ENCODE measurements at regions not wholly inside any gene's neighbourhood (a gene's known extent, or its start where the extent isn't known, plus 50 kb on each side); places are given as distances from the start of the nearest gene placed in this dataset.
"Not testable (repeated sequence)": the region's sequence is repeated elsewhere in the genome, so short reads cannot be mapped to it uniquely, and the experiment has no call there.

DNA sequence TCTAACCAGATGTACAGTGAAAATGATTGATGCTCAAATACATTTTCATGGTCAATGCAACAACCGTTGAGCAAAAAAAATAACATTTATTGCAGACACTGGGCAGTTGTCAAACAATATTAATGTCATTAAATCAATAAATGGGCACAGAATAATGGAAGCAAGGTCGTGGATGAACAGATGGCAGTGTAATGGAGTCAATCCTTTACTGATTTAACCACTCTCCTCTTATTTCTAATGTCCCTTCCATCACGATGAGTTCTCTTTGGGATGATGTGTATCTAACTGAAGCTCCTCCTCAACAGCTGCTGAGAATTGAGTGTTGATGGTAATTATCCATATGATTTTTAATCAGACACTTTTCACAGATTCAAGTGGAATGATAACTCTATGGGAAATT lies 114.9 kb upstream of the ZNF658 start:
- intact Hi-C loops (cut with DNase I); H3K36me3 ChIP-seq; DNase-seq; H3K27me3 ChIP-seq; H3K4me1 ChIP-seq; H3K9me3 ChIP-seq; H3K27ac ChIP-seq; H3K4me3 ChIP-seq: not testable (repeated sequence)
- WGBS, 2 donors: 59 to 70% methylated on average over 3 of the region's 3 CpGs

DNA sequence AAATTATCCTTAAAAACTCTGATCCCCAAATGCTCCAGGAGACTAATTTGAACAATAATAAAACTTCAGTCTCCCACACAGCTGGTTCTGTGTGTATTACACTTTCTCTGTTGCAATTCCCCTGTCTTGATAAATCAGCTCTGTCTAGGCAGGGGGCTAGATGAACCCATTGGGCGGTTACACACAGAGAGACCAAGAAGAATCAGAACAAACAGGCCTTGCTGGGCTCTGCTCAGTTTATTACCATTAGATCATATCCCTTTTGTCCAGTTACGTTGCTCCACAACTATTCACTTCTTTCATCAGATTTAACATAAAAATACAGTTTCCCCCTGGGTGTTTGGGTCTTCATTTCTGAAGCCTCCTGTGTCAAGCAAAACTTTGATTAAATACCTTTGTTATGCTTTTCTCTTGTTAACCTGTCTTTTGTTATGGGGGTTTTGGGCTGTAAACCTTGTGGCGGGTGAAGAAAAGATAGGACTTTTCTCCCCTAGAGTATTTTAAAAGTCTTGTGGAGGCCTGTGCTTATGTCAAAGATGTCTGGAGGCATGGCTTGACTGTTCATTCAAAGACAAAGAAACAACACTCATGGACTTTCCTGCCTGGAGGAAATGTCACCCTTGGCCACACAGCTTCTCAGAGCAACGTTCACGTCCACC lies 109.3 kb upstream of the ZNF658 start:
- H3K27me3 ChIP-seq; H3K9me3 ChIP-seq; intact Hi-C loops (cut with DNase I); H3K4me1 ChIP-seq; H3K27ac ChIP-seq; H3K4me3 ChIP-seq; H3K36me3 ChIP-seq; DNase-seq: not testable (repeated sequence)
- 85 to 92% methylated on average over 1 of the region's 5 CpGs for WGBS, 2 donors

DNA sequence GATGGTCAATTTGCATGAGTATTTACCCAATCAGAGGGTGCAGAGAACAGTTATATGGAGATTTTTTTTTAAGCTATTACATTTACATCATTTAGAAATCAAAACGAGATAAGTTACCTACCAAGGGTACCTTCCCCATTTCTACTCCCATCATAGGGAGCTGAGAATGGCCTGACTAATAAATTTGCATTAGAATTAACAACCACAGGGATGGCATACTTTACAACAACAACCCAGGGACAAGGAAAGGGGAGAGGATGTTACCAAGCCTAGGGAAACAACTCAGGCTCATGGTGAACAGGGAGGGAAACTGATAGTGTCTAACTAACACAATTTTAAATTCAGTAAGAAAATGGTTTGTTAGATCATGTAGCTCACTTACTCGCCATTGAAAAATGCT lies 105.8 kb upstream of the ZNF658 start:
- H3K4me1 ChIP-seq; H3K9me3 ChIP-seq; H3K4me3 ChIP-seq; H3K36me3 ChIP-seq; intact Hi-C loops (cut with DNase I); H3K27ac ChIP-seq; DNase-seq; H3K27me3 ChIP-seq: not testable (repeated sequence)
- WGBS, 2 donors: 17 to 23% methylated on average over 1 of the region's 2 CpGs

DNA sequence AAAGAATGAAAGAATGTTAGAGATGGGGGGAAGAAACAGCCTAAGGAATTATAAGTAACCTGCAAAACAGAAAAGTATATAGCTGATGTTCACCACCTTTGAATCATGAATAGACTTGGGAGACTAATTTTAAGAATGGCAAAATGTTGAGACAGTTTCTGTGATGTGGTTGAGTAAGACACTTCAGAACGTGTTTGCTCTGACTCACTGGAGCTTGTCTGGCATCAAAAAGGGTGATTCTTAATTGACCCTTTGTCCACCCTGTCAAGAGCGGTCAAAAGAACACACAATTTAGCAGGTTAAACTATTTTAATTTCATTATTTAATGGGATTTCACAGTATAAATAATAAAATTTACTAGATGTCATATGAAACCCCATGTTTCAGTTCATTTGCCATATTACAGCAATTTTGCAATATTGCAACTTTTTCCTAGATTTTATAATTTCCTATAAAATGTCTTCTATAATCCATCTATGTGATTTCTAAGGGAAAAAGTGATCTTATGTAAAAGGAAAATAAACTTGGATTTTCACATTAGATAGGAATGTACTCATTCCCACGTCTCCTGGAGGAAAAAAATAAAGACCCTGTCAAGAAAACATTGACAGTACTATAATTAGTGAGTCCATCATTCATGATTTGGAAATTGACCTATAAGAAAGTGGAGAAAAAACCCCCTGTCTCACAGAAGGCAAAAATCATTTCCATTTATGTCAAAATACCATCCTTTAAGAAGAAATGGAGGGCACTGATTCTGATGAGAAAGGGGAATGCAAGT lies 104.6 kb upstream of the ZNF658 start:
- DNase-seq; H3K4me1 ChIP-seq; intact Hi-C loops (cut with DNase I); H3K27ac ChIP-seq; H3K9me3 ChIP-seq; H3K27me3 ChIP-seq; H3K4me3 ChIP-seq; H3K36me3 ChIP-seq: not testable (repeated sequence)
- 61 to 88% methylated on average over 2 of the region's 3 CpGs for WGBS, 2 donors

DNA sequence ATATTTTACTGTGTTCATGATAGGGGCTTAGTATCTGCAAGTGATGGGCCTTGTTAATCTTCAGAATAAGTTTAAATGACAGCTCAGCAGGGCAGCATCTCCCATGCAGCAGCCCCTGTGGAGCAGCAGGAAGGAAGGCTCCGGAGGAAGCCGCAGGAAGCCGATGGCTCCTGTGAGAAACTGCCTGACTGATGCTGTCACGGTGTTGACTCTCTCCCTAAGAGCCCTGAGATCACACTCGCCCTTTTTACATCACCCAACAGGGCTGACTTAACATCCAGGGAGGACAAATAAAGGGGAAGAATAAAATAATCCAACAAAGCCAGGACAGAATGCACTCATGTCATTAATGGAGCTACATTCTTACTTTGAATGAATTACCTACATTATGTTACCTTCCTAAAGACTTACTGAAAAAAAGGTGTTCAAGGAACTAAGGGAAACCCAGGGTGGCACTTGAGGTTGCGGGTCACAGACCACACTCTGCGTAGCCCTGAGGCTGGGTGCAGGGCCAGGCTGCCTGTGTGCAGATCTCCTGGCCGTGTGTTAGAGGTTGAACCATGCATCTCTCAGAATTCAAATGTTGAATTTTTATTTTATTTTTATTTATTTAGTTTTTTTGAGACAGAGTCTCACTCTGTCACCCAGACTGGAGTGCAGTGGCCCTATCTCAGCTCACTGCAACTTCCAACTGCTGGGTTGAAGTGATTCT lies 102.5 kb upstream of the ZNF658 start:
- DNase-seq; intact Hi-C loops (cut with DNase I); H3K4me1 ChIP-seq; H3K27ac ChIP-seq; H3K36me3 ChIP-seq; H3K4me3 ChIP-seq; H3K9me3 ChIP-seq; H3K27me3 ChIP-seq: not testable (repeated sequence)
- 50 to 51% methylated on average over 8 of the region's 8 CpGs for WGBS, 2 donors

GRCh38 chr9:66803619-66804018 lies 96.9 kb upstream of the ZNF658 start:
- H3K9me3 ChIP-seq; intact Hi-C loops (cut with DNase I); H3K36me3 ChIP-seq; DNase-seq; H3K27me3 ChIP-seq; H3K27ac ChIP-seq; H3K4me1 ChIP-seq; H3K4me3 ChIP-seq: not testable (repeated sequence)
- WGBS, 2 donors: 19 to 51% methylated on average over 1 of the region's 1 CpG

DNA sequence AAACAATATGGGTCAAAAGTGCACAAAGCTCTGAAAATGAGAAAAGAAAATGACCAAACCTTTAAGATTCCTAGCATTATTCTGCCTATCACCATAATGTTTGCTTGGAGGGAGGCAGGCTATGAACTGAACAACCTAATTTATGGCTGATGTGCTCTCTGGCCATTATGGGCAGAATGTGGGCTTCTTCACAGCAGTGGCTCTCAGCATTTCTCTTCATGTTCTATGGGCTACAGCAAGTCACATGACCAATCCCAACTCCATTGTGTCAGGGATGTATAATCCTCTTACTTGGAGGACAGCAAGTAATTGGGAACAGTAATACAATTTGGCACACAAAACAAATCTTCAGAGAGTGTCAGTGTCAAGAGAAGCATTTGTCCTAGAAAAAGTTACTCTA lies 90.3 kb upstream of the ZNF658 start:
- H3K9me3 ChIP-seq; H3K36me3 ChIP-seq; intact Hi-C loops (cut with DNase I); DNase-seq; H3K27me3 ChIP-seq; H3K27ac ChIP-seq; H3K4me1 ChIP-seq; H3K4me3 ChIP-seq: not testable (repeated sequence)

GRCh38 chr9:66812367-66812766 lies 88.2 kb upstream of the ZNF658 start:
- H3K27ac ChIP-seq; intact Hi-C loops (cut with DNase I); DNase-seq; H3K27me3 ChIP-seq; H3K4me1 ChIP-seq; H3K4me3 ChIP-seq; H3K36me3 ChIP-seq; H3K9me3 ChIP-seq: not testable (repeated sequence)
- WGBS, 2 donors: no CpG with 5 or more reads among the region's 1 CpG

GRCh38 chr9:66812967-66813366 lies 87.6 kb upstream of the ZNF658 start:
- H3K9me3 ChIP-seq; DNase-seq; H3K4me3 ChIP-seq; intact Hi-C loops (cut with DNase I); H3K36me3 ChIP-seq; H3K4me1 ChIP-seq; H3K27ac ChIP-seq; H3K27me3 ChIP-seq: not testable (repeated sequence)
- 45 to 53% methylated on average over 2 of the region's 2 CpGs for WGBS, 2 donors

GRCh38 chr9:66814038-66814437 lies 86.5 kb upstream of the ZNF658 start:
- DNase-seq; H3K9me3 ChIP-seq; H3K4me1 ChIP-seq; H3K27me3 ChIP-seq; intact Hi-C loops (cut with DNase I); H3K27ac ChIP-seq; H3K36me3 ChIP-seq; H3K4me3 ChIP-seq: not testable (repeated sequence)
- WGBS, 2 donors: 55 to 67% methylated on average over 2 of the region's 3 CpGs

DNA sequence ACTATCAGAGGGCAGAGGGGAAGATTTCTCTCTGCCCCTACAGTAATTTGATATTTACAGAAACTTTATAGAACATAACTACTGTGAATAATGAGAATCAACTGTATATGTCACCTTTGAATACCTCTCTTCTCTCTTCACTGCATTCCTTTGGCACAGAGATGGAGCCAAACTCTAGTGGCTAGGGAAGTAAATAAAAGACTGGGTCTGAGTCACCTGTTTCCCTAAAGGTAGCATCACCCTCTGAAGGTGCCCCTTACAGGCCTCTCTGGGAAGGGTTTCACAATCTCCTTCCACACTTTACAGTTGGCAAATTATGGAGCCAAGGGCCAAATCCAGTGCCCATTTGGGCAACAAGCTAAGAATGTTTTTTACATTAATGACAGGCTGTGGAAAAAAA lies 81.0 kb upstream of the ZNF658 start:
- H3K36me3 ChIP-seq; DNase-seq; H3K4me1 ChIP-seq; H3K9me3 ChIP-seq; H3K27me3 ChIP-seq; H3K27ac ChIP-seq; H3K4me3 ChIP-seq; intact Hi-C loops (cut with DNase I): not testable (repeated sequence)

GRCh38 chr9:66820014-66820660 lies 80.4 kb upstream of the ZNF658 start:
- intact Hi-C loops (cut with DNase I); H3K9me3 ChIP-seq; H3K4me1 ChIP-seq; H3K4me3 ChIP-seq; H3K36me3 ChIP-seq; H3K27ac ChIP-seq; H3K27me3 ChIP-seq; DNase-seq: not testable (repeated sequence)
- 83 to 87% methylated on average over 3 of the region's 5 CpGs for WGBS, 2 donors

GRCh38 chr9:66824169-66824568 lies 76.4 kb upstream of the ZNF658 start:
- intact Hi-C loops (cut with DNase I); H3K27ac ChIP-seq: not testable (repeated sequence)
- 86 to 91% methylated on average over 6 of the region's 6 CpGs for WGBS, 2 donors

More at GRCh38 chr9:66824169-66824568, 76.4 kb upstream of the ZNF658 start:
- H3K4me1 ChIP-seq, DNase-seq, H3K36me3 ChIP-seq, H3K4me3 ChIP-seq, H3K27me3 ChIP-seq, H3K9me3 ChIP-seq: not testable (repeated sequence)
